ENCODE measurements at regions not wholly inside any gene's neighbourhood (a gene's known extent, or its start where the extent isn't known, plus 50 kb on each side); places are given as distances from the start of the nearest gene placed in this dataset.
"Not testable (repeated sequence)": the region's sequence is repeated elsewhere in the genome, so short reads cannot be mapped to it uniquely, and the experiment has no call there.

DNA sequence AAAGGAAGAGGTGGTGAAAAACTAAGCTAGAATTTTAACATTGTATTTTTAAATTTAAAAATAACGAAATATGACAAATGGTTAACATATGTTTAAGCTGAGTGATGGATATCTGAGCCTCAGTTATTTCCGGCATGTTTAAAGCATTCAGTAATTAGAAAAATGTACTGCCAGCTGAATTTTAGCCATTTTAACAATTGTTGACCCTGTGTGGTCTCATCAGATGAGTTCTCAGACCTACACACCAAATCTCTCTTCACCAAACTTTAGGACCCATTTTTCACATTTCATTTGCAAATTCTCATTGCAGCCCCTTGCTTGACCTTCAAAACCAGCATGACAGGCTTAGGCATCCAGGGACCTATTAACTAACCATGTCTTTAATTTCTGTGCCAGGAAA, 91.5 kb upstream of the RGPD4 start:
- ATAC-seq (replicated peaks) (no peak), DNase-seq (no peak)
- Mint-ChIP-seq H3K4me1 (ENCODE audit: low read depth in 2 of 2) (peaks cover 0 to 2% of the 10 kb centered on the region in 2 donors), H3K27me3 (no peaks in the 10 kb centered on the region), H3K9me3 (no peaks in the 10 kb centered on the region), H3K36me3 (ENCODE audit: insufficient read depth) (no peaks in the 10 kb centered on the region), H3K27ac (no peak overlapping the region), H3K4me3 (no peak overlapping the region)

DNA sequence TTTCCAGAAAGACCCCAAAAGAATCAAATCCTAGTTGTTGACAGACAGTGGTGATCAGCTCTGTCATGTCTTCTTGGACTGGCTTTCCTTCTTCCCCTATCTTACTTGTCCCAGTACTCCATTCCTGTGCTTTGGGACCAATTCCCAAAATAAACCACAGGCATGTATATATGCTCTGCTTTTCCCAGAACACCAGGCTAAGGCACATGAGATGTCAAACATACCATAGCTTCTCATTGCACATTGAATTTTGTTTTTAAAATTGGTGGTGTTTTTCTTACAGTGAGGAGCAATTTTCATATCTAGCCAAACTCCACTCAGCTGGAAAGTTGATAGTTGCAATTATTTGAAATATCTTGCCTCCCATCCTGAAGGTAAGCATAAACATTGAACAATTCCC, 88.9 kb upstream of the RGPD4 start:
- Mint-ChIP-seq H3K9me3 (no peaks in the 10 kb centered on the region), H3K36me3 (ENCODE audit: insufficient read depth) (no peaks in the 10 kb centered on the region), H3K4me3 (no peak overlapping the region), H3K27me3 (no peaks in the 10 kb centered on the region), H3K27ac (no peak overlapping the region), H3K4me1 (ENCODE audit: low read depth in 2 of 2) (peaks cover 0 to 7% of the 10 kb centered on the region in 2 donors)
- ATAC-seq (replicated peaks) (no peak), DNase-seq (no peak)

- Mint-ChIP-seq H3K27ac (no peak overlapping the region), H3K4me1 (ENCODE audit: low read depth in 2 of 2) (peaks cover 0 to 7% of the 10 kb centered on the region in 2 donors), H3K36me3 (ENCODE audit: insufficient read depth) (no peaks in the 10 kb centered on the region), H3K9me3 (no peaks in the 10 kb centered on the region), H3K4me3 (no peak overlapping the region), H3K27me3 (no peaks in the 10 kb centered on the region)
- DNase-seq (no peak), ATAC-seq (replicated peaks) (no peak)
These were observed 88.4 kb upstream of the RGPD4 start for GRCh38 chr2:107738266-107738665.

DNA sequence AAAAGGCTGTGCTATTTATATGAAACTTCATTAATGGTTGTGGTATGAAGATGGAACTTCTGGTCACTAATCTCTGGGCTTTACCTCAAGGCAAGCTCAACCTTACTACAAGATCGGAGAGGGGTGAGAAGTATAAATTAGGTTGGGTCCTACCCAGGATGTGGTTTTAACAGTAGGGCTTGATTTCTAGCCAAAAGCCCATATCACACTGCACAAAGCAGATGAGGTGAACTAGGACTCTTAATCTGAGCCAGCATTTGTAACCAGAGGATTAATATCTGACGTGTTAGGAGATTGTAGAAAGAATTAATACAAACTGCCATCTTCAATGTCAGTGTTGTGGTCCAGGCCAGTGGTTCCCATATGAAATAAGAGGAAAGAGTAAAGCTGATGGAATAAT, 86.4 kb upstream of the RGPD4 start:
- no peak for DNase-seq
- no peaks in the 10 kb centered on the region for H3K9me3 Mint-ChIP-seq
- H3K27ac Mint-ChIP-seq, result no peak overlapping the region
- H3K36me3 Mint-ChIP-seq (ENCODE audit: insufficient read depth), result no peaks in the 10 kb centered on the region
- ATAC-seq (replicated peaks), result peak; percentile 39
- H3K4me1 Mint-ChIP-seq (ENCODE audit: low read depth in 2 of 2), result peaks cover 0 to 7% of the 10 kb centered on the region in 2 donors
- no peak overlapping the region for H3K4me3 Mint-ChIP-seq
- no peaks in the 10 kb centered on the region for H3K27me3 Mint-ChIP-seq

- ATAC-seq (replicated peaks) (no peak), DNase-seq (no peak)
- Mint-ChIP-seq H3K27ac (no peak overlapping the region), H3K4me1 (ENCODE audit: low read depth in 2 of 2) (peaks cover 0 to 7% of the 10 kb centered on the region in 2 donors), H3K9me3 (no peaks in the 10 kb centered on the region), H3K4me3 (no peak overlapping the region), H3K27me3 (no peaks in the 10 kb centered on the region), H3K36me3 (ENCODE audit: insufficient read depth) (no peaks in the 10 kb centered on the region)
These were observed 84.1 kb upstream of the RGPD4 start for GRCh38 chr2:107742460-107743027.

GRCh38 chr2:107743274-107743673, 83.4 kb upstream of the RGPD4 start:
- Mint-ChIP-seq H3K4me1 (ENCODE audit: low read depth in 2 of 2) (peaks cover 0 to 7% of the 10 kb centered on the region in 2 donors), H3K36me3 (ENCODE audit: insufficient read depth) (no peaks in the 10 kb centered on the region), H3K9me3 (no peaks in the 10 kb centered on the region), H3K27ac (no peak overlapping the region), H3K27me3 (no peaks in the 10 kb centered on the region), H3K4me3 (no peak overlapping the region)
- ATAC-seq (replicated peaks), result no peak
- no peak for DNase-seq

DNA sequence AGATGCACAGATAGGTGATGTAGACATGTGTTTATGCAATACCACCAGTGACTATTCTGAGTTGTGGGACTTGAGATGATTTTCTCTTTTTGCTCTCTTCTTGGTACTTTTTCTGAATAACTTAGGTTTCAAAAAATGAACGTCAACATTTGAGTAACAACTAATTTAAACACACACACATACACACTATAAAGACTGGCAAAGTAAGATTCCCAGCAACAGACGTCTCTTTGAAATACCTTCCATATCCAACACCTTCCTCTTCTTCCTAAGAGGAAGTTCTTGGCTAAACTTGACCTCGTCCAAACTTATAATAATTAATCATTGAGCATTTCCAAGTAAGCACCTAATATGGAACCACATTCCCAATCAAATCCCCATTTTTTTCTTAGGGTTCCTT, 81.6 kb upstream of the RGPD4 start:
- Mint-ChIP-seq H3K9me3 (no peaks in the 10 kb centered on the region), H3K4me3 (no peak overlapping the region), H3K27me3 (no peaks in the 10 kb centered on the region), H3K4me1 (ENCODE audit: low read depth in 2 of 2) (peaks cover 0 to 5% of the 10 kb centered on the region in 2 donors), H3K27ac (no peak overlapping the region), H3K36me3 (ENCODE audit: insufficient read depth) (no peaks in the 10 kb centered on the region)
- no peak for ATAC-seq (replicated peaks)
- DNase-seq, result no peak

DNA sequence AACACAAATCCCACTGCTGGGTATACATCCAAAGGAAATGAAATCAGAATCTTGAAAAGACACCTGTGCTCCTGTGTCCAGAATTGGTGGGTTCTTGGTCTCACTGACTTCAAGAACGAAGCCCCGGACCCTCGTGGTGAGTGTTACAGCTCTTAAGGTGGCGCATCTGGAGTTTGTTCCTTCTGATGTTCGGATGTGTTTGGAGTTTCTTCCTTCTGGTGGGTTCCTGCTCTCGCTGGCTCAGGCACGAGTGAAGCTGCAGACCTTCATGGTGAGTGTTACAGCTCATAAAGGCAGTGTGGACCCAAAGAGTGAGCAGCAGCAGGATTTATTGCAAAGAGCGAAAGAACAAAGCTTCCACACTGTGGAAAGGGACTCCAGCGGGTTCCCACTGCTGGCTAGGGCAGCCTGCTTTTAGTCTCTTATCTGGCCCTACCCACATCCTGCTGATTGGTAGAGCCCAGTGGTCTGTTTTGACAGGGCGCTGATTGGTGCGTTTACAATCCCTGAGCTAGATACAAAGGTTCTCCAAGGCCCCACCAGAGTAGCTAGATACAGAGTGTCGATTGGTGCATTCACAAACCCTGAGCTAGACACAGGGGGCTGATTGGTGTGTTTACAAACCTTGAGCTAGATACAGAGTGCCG, 80.0 kb upstream of the RGPD4 start:
- not testable (repeated sequence) for H3K4me1 Mint-ChIP-seq (ENCODE audit: low read depth in 2 of 2); H3K4me3 Mint-ChIP-seq; H3K36me3 Mint-ChIP-seq (ENCODE audit: insufficient read depth); DNase-seq; ATAC-seq (replicated peaks); H3K27ac Mint-ChIP-seq; H3K27me3 Mint-ChIP-seq; H3K9me3 Mint-ChIP-seq

DNA sequence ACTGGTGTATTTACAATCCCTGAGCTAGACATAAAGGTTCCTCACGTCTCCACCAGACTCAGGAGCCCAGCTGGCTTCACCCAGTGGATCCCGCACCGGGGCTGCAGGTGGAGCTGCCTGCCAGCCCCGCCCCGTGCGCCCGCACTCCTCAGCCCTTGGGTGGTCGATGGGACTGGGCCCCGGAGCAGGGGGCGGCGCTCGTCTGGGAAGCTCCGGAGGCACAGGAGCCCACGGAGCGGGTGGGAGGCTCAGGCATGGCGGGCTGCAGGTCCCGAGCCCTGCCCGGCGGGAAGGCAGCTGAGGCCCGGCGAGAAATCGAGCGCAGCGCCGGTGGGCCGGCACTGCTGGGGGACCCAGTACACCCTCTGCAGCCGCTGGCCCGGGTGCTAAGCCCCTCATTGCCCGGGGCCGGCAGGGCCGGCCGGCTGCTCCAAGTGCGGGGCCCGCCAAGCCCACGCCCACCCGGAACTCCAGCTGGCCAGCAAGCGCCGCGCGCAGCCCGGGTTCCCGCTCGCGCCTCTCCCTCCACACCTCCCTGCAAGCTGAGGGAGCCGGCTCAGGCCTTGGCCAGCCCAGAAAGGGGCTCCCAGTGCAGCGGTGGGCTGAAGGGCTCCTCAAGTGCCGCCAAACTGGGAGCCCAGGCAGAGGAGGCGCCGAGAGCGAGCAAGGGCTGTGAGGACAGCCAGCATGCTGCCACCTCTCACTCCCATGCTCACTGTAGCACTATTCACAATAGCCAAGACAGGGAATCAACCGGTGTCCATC, 79.3 kb upstream of the RGPD4 start:
- H3K27ac Mint-ChIP-seq; H3K9me3 Mint-ChIP-seq; H3K4me1 Mint-ChIP-seq (ENCODE audit: low read depth in 2 of 2); ATAC-seq (replicated peaks); H3K36me3 Mint-ChIP-seq (ENCODE audit: insufficient read depth); DNase-seq; H3K4me3 Mint-ChIP-seq; H3K27me3 Mint-ChIP-seq: not testable (repeated sequence)

- Mint-ChIP-seq H3K4me3 (no peak overlapping the region), H3K27ac (no peak overlapping the region), H3K27me3 (no peaks in the 10 kb centered on the region), H3K4me1 (ENCODE audit: low read depth in 2 of 2) (no peaks in the 10 kb centered on the region), H3K36me3 (ENCODE audit: insufficient read depth) (no peaks in the 10 kb centered on the region), H3K9me3 (no peaks in the 10 kb centered on the region)
- DNase-seq, result no peak
- no peak for ATAC-seq (replicated peaks)
These were observed 78.6 kb upstream of the RGPD4 start for GRCh38 chr2:107747964-107748583.

DNA sequence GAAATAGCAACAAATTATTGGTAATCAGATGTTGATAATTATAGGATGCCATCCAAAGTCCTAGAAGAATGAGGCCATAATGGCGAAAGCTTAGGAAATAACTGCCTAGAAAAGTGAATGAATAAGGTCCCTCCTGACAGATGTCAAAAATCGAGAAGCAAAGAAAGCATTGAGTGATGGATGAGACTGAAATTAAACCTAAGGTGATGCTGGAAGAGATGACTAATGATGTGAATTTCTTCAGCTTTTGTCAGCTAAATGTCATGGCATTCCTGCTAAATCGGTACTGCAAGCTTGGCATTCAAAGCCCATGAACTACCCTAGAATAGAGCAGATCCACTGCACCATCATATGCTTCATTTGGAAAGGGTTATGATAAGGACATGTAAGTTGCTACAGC, 74.8 kb upstream of the RGPD4 start:
- no peaks in the 10 kb centered on the region for H3K27me3 Mint-ChIP-seq
- H3K27ac Mint-ChIP-seq, result no peak overlapping the region
- H3K4me1 Mint-ChIP-seq (ENCODE audit: low read depth in 2 of 2), result no peaks in the 10 kb centered on the region
- peaks cover 0 to under 1% of the 10 kb centered on the region in 2 donors for H3K9me3 Mint-ChIP-seq
- no peak for DNase-seq
- ATAC-seq (replicated peaks), result no peak
- no peak overlapping the region for H3K4me3 Mint-ChIP-seq
- no peaks in the 10 kb centered on the region for H3K36me3 Mint-ChIP-seq (ENCODE audit: insufficient read depth)

GRCh38 chr2:107753806-107754205, 72.9 kb upstream of the RGPD4 start:
- H3K27me3 Mint-ChIP-seq; H3K9me3 Mint-ChIP-seq; H3K27ac Mint-ChIP-seq; H3K4me1 Mint-ChIP-seq (ENCODE audit: low read depth in 2 of 2); H3K36me3 Mint-ChIP-seq (ENCODE audit: insufficient read depth); H3K4me3 Mint-ChIP-seq; DNase-seq; ATAC-seq (replicated peaks): not testable (repeated sequence)

- peaks cover 6 to 7% of the 10 kb centered on the region in 2 donors for H3K9me3 Mint-ChIP-seq
- no peaks in the 10 kb centered on the region for H3K36me3 Mint-ChIP-seq (ENCODE audit: insufficient read depth)
- DNase-seq, result no peak
- ATAC-seq (replicated peaks), result no peak
- no peak overlapping the region for H3K4me3 Mint-ChIP-seq
- H3K27ac Mint-ChIP-seq, result no peak overlapping the region
- no peaks in the 10 kb centered on the region for H3K4me1 Mint-ChIP-seq (ENCODE audit: low read depth in 2 of 2)
- no peaks in the 10 kb centered on the region for H3K27me3 Mint-ChIP-seq
These were observed 69.5 kb upstream of the RGPD4 start for GRCh38 chr2:107757223-107757622.

Data from effector memory CD8-positive, alpha-beta T cell (primary cell).